ENCODE measurements at regions not wholly inside any gene's neighbourhood (a gene's known extent, or its start where the extent isn't known, plus 50 kb on each side); places are given as distances from the start of the nearest gene placed in this dataset.
"Not testable (repeated sequence)": the region's sequence is repeated elsewhere in the genome, so short reads cannot be mapped to it uniquely, and the experiment has no call there.

DNA sequence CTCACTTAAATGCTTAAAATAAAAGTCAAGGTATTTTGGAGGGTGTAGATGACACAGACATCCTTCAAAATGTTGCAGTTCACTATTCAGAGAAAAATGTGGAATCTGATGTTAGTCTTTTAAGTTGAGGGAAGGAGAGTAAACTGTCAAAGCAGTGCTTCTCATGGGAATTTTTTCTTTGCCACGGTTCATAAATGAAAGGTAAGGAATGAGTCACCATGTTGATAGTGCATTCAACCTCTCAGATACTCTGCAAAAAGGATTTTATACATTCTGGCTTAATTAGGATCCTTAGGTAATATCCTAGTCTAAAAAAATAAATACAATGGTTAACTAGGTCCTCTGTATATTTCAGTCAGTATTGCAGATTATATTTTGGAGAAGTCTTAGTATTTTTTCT is 804.3 kb downstream of the TTLL7 start:
- DNase-seq: not testable (repeated sequence)

DNA sequence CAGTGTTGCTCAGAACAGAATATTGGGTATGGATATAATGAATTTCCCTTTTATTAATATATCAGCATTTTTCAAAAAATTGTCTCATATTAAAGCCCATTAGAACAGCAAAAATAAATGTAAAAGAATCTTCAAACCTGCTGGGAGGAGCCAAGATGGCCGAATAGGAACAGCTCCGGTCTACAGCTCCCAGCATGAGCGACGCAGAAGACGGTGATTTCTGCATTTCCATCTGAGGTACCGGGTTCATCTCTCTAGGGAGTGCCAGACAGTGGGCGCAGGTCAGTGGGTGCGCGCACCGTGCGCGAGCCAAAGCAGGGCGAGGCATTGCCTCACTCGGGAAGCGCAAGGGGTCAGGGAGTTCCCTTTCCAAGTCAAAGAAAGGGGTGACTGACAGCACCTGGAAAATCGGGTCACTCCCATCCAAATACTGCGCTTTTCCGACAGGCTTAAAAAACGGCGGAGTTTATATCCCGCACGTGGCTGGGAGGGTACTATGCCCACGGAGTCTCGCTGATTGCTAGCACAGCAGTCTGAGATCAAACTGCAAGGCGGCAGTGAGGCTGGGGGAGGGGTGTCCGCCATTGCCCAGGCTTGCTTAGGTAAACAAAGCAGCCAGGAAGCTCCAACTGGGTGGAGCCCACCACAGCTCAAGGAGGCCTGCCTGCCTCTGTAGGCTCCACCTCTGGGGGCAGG is 816.8 kb downstream of the TTLL7 start:
- DNase-seq: not testable (repeated sequence)

DNA sequence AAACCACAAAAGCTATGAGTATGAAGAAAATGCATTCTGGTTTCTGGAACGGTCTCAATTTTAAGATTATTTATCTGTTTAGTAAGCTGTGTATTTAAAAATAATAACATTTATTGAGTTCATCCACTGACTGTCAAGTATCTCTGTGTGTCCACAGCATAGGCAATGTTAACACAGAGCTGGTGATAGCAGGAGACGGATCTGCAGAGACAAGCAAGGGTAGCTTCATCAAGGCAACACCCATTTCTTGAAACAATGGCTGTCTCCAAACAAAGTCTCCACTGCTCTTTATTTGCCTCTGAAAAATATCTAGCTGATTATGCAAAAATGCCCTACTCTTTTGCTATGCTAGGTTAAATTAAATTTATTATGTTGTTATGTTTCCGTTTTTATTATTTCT is 818.3 kb downstream of the TTLL7 start:
- DNase-seq: not testable (repeated sequence)

- not testable (repeated sequence) for DNase-seq
Observed at GRCh38 chr1:83167634-83168033, 831.3 kb downstream of the TTLL7 start.

DNA sequence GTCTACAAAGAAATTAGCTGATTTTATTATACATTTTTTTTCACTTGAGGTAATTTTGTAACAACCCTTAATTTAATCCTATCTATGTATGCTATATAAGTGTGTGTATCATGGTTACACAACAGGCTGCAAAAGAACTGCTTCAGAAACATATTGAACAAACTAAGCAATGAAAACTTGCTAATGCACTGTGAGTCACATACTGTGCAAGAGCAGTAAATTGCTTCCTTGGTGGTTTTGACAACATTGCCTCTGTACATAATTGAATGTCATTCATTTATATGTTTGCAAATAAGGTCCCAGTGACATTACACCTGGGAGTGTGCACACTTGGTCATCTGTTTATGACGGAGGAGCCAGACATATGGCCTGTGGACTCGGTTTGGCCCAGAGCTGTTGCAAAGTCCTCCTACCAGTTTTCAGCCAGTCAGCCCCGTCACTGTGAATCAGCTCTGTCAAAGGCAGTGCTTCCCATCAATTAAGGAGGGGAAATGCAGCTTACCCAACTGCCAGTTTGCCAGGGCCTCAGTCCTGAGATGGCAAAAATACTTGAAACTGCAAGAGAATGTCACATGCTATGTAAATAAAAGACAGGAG is 835.0 kb downstream of the TTLL7 start:
- not testable (repeated sequence) for DNase-seq

DNA sequence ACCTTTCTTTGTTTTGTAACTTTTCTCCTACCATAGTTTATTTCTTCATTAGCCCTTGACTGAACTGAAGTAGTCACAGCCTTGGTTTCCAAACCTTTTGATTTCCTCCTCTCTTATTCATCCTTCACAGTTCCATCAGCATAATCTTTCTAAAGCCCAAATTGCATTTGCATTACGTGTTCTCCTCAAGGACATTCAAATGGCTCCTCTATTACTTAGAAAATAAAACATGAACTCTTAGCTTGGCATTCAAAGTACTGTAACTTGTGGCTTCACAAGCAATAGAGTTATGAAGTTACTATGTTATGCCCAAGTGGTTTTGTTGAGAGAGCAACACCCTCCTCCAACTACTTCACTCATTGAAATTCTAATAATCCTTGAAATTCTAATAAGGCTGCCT is 840.0 kb downstream of the TTLL7 start:
- DNase-seq: not testable (repeated sequence)

DNA sequence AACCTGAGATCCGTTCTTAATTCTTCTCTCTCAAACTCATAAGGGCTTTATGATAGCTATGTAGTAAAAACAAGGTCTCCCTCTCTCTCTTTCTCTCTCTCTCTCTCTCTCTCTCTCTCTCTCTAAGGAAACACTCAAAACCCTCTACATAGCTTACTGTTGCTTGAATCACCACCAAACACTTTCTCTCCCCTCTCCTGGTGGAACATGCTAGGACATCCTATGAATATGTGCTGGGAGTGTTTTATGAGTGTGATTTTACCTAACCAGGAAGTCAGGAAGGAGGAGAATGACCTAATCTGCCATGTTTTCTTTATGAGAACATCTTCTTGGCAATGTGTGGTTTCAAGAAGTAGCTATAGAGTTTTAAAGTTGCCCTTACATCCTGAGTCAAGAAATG is 844.6 kb downstream of the TTLL7 start:
- not testable (repeated sequence) for DNase-seq

GRCh38 chr1:83151167-83151898 is 847.6 kb downstream of the TTLL7 start:
- not testable (repeated sequence) for DNase-seq

DNA sequence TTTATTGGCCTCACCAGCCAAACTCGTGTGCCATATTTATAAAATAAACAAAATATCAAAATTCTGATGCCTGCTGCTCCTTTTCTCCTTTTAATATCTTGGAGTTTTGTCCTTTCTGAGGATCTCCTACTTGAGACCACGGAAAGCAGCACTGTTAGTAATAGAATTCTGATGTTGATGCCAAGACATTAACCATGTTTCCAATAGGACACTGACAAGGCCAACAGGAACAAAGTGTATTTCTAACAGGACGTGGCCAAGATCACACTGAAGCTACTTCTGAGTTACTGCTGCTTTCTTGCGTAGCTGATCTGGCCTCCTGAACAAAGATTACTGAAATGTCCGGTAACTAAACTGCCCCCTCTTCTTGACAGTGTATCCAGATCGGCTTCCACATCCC is 848.5 kb downstream of the TTLL7 start:
- not testable (repeated sequence) for DNase-seq

DNA sequence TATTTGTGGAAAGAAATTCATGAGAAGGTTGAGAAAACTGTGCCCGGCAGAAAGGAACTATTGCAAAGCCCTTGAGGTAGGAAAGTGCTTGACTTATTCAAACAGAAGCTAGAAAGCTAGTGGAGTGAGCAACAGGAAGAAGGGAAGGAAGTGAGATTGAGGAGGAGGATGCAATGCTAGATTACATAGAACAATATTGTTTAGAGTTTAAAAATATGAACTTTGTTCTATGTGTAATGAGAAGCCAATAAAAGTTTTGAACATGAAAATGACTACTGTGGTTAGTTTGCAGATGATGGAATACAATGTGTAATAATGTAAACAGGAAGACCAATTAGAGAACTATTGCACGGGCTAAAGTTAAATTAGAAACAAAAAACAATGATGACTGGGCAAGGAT is 853.1 kb downstream of the TTLL7 start:
- DNase-seq: not testable (repeated sequence)

GRCh38 chr1:83142802-83143201 is 856.1 kb downstream of the TTLL7 start:
- not testable (repeated sequence) for DNase-seq

GRCh38 chr1:83135524-83136157 is 863.3 kb downstream of the TTLL7 start:
- not testable (repeated sequence) for DNase-seq

- DNase-seq: not testable (repeated sequence)
Observed at GRCh38 chr1:83134322-83135014, 864.5 kb downstream of the TTLL7 start.

GRCh38 chr1:83131692-83131955 is 867.3 kb downstream of the TTLL7 start:
- no peak for DNase-seq

- no peak for DNase-seq
Observed at GRCh38 chr1:83130886-83131691, 867.8 kb downstream of the TTLL7 start.

- no peak for DNase-seq
Observed at GRCh38 chr1:83129107-83129506, 869.8 kb downstream of the TTLL7 start.

- no peak for DNase-seq
Observed at GRCh38 chr1:83125456-83125855, 873.5 kb downstream of the TTLL7 start.

DNA sequence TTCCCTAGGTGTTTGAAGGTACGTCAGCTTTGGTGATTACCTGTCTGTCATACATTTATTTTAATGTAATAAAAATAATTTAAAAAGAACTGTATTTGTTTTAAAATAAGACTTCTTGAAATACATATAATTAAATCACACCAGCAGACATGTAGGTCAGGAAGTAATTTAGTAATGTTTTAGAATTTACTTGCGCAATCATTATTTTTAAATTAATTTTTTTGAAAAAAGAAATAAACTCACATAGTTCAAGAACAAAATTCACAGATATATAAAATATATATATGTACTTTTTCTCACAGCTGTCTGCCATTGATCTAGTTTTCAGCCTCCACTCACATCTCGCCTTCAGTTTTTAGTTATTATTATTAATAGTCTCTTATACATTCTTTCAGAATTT is 875.9 kb downstream of the TTLL7 start:
- no peak for DNase-seq

DNA sequence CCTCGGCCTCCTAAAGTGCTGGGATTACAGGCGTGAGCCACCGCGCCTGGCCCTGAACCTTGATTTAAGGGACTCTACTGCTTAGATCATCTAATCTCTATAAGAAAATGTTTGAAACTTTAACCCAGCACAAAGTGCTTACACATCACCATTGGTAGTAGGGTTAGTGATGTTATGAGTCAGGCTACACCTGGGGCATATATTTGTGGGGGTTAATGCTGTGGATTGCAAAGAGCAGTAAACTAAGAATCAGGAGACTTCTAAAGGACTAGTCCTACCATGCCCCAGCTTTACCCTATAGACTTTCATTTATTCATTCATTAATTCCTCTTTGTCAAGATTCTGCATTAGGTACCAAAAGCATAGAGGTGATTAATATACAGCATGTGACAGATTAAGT is 880.5 kb downstream of the TTLL7 start:
- no peak for DNase-seq

GRCh38 chr1:83117030-83117429 is 881.9 kb downstream of the TTLL7 start:
- not testable (repeated sequence) for DNase-seq

DNA sequence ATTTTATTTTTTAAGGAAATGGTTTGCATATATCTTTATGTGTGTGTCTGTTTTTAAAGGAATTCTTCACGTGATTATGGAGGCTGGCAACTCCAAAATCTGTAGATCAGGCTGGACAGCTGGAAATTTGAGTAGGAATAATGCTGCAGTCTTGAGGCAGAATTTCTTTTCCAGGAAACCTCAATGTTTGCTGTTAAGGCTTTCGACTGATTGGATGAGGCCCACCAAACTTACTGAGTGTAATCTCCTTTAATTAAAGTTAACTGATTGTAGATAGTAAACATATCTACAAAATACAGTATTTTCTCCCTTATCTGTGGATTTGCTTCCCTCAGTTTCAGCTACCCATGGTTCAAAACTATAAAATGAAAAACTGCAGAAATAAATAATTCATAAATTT is 883.1 kb downstream of the TTLL7 start:
- DNase-seq: no peak

DNA sequence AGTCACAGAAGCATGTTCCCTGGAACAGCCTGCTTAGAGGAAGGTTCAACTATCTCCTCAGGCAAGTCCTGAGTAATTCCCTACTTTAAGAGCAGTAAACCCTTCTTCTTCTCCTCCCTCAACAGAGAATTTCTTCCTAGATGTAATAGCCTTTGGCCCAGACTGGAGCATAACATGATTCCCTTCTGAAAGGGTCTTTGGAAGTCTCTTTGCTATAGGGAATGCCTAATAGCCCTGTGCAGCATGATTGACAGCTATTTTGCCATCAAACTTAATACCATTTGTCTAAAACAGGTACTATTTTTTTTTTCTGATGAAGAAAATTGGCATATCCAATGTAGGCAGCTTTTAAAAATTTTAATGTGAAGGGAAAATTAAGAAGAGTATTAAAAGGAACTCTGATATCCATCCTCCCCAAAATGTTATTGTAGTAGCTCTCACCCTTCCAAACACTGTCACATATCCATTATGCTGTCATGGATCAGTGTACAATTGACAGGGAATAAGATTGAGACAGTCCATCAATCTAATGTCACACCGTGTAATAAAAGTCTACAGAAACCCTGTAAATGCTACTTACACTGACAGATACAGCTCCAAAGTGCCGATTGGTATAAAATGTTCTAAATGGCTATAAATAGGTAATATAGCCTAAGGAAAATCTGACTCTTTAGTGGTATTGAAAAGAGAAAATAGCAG is 884.6 kb downstream of the TTLL7 start:
- no peak for DNase-seq

All from stimulated activated CD8-positive, alpha-beta memory T cell treated with anti-CD3 and anti-CD28 coated beads, Interleukin-4, amount 100 ng/mL, for 48 hours (primary cell).